Mesothelial cell of epicardium (in vitro differentiated cells): ENCODE measurements at regions not wholly inside any gene's neighbourhood (a gene's known extent, or its start where the extent isn't known, plus 50 kb on each side); places are given as distances from the start of the nearest gene placed in this dataset.

ENCODE experiments used
- DNase-seq, 2 experiments: peaks; one replicate each; pipeline ENCODE4 v3.0.0; 2021; ENCODE audit warnings: low spot score in 2 of 2; ENCODE audit not compliant: unreplicated experiment in 2 of 2
- H3K27ac Mint-ChIP-seq: 2 replicates; pipeline ENCODE4 v1.8.0; 2021; ENCODE audit warnings: mixed read lengths
- H3K27me3 Mint-ChIP-seq: 2 replicates; pipeline ENCODE4 v1.8.0; 2021; ENCODE audit warnings: low read depth, mixed read lengths
- H3K36me3 Mint-ChIP-seq: 2 replicates; pipeline ENCODE4 v1.8.0; 2021; ENCODE audit warnings: mixed read lengths
- H3K4me1 Mint-ChIP-seq: 2 replicates; pipeline ENCODE4 v1.8.0; 2021; ENCODE audit warnings: mixed read lengths
- H3K4me3 Mint-ChIP-seq: 2 replicates; pipeline ENCODE4 v1.8.0; 2021; ENCODE audit warnings: mild to moderate bottlenecking, moderate library complexity, mixed read lengths
- H3K9me3 Mint-ChIP-seq: 2 replicates; pipeline ENCODE4 v1.8.0; 2021; ENCODE audit warnings: mixed read lengths
- TF ChIP-seq, protein P1 (sequence below): fragments of 200-600 bp; sonication (generic); IDR thresholded peaks from one replicate; pipeline ENCODE4 v1.5.0; 2021; ENCODE audit warnings: antibody characterized with exemption; ENCODE audit not compliant: unreplicated experiment

DNA sequence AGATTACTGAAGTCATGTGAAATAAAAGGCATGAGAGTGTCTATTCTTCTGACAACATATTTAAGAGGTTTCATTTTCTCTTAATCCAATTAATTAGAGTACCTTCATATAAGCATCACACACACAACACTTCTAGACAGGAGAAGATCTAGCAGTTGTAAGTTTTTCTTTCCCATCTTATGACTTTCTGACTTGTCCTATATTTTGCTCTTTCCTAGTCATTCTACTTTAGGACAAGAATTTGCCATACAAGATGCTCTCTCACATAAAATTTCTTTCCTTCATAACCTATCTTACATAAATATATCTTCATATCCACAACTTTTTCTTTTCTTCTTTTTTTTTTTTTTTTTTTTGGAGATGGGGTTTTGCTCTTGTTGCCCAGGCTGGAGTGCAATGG is 118.3 kb upstream of the SERPIND1 start:
- TF ChIP-seq, protein P1, sequence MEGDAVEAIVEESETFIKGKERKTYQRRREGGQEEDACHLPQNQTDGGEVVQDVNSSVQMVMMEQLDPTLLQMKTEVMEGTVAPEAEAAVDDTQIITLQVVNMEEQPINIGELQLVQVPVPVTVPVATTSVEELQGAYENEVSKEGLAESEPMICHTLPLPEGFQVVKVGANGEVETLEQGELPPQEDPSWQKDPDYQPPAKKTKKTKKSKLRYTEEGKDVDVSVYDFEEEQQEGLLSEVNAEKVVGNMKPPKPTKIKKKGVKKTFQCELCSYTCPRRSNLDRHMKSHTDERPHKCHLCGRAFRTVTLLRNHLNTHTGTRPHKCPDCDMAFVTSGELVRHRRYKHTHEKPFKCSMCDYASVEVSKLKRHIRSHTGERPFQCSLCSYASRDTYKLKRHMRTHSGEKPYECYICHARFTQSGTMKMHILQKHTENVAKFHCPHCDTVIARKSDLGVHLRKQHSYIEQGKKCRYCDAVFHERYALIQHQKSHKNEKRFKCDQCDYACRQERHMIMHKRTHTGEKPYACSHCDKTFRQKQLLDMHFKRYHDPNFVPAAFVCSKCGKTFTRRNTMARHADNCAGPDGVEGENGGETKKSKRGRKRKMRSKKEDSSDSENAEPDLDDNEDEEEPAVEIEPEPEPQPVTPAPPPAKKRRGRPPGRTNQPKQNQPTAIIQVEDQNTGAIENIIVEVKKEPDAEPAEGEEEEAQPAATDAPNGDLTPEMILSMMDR, result no peak
- H3K36me3 Mint-ChIP-seq, result no peaks in the 10 kb centered on the region
- DNase-seq, result no peak
- H3K4me1 Mint-ChIP-seq, result no peaks in the 10 kb centered on the region
- H3K27ac Mint-ChIP-seq, result no peak overlapping the region
- H3K27me3 Mint-ChIP-seq, result peaks cover 42% of the 10 kb centered on the region
- H3K4me3 Mint-ChIP-seq, result no peak overlapping the region
- H3K9me3 Mint-ChIP-seq, result no peaks in the 10 kb centered on the region

DNA sequence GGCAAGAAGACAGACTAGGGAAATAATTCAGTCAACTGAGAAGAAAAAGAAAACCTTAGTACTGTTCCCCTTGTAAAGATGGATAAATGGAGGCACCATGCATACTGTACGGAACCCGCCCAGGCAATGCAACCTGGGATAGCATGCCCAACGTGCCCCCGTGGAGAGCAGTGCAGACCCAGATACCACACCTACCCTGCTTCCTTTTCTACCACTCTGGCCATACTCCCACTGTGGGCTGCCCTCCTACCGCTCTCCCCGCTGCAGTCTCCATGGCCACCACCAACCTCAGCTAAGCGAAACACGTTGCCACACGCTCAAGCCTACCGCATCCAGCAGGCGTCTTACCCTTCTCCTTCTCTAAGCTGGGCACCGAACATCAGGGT is 117.4 kb upstream of the SERPIND1 start:
- no peaks in the 10 kb centered on the region for H3K4me1 Mint-ChIP-seq
- no peak overlapping the region for H3K4me3 Mint-ChIP-seq
- H3K9me3 Mint-ChIP-seq, result no peaks in the 10 kb centered on the region
- no peak for DNase-seq
- TF ChIP-seq, protein P1, result no peak
- H3K36me3 Mint-ChIP-seq, result no peaks in the 10 kb centered on the region
- no peak overlapping the region for H3K27ac Mint-ChIP-seq
- peaks cover 49% of the 10 kb centered on the region for H3K27me3 Mint-ChIP-seq

DNA sequence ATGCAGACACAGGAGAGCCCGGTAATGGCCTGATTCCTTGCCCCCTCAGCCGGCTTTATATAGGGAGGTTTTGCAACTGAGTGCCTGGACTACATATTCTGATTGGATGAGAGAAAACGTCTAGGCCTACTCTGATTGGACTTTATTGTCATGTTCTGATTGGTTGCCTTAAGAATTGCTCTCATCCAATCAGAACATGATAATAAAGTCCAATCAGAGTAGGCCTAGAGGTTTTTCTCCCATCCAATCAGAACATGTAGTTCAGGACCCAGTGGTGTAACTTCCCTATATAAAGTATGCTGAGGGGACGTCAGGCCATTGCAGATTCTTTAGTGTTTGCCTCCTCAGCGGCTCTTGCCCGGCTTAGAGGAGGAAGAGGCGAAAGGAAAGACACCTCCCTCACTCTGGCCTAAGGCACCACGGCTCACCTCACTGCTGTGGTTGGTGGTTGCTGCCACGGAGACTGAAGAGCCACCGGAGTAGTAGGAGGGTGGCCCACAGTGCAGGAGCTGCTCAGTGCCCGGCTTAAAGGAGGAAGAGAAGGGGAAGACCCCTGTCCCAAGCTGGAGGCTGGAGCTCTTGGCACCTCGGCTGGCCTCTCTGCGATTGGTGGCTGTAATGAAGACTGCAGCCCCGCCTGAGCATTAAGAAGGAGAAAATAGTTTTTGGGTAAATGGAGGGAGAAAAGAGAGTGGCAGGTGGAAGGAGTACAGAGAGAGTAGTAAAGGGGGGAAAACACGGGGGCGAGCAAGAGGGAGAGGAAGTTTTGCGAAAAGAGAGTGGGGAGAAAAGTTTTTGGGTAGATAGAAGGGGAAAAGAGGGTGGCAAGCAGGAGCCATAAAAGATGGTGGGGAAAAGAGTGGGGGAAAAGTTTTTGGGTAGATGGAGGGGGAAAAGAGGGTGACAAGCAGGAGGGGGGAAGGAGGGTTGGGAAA is 116.7 kb upstream of the SERPIND1 start:
- Mint-ChIP-seq H3K4me3 (no peak overlapping the region), H3K27me3 (peaks cover 51% of the 10 kb centered on the region), H3K4me1 (no peaks in the 10 kb centered on the region), H3K36me3 (no peaks in the 10 kb centered on the region), H3K27ac (no peak overlapping the region), H3K9me3 (no peaks in the 10 kb centered on the region)
- TF ChIP-seq, protein P1, result no peak
- no peak for DNase-seq
